SW 1271 (cell line): ENCODE measurements at regions not wholly inside any gene's neighbourhood (a gene's known extent, or its start where the extent isn't known, plus 50 kb on each side); places are given as distances from the start of the nearest gene placed in this dataset.
"Not testable (repeated sequence)": the region's sequence is repeated elsewhere in the genome, so short reads cannot be mapped to it uniquely, and the experiment has no call there.

Experiments used
- DNase-seq, 2 experiments: peaks; one replicate each; lab custom pipeline; 2025; lab: John Stamatoyannopoulos, UW

GRCh38 chr14:104481323-104481722, 98.2 kb upstream of the C14orf180 start:
- DNase-seq: no peak

GRCh38 chr14:104482017-104482416, 97.5 kb upstream of the C14orf180 start:
- DNase-seq: not testable (repeated sequence)

GRCh38 chr14:104486222-104486923, 93.2 kb upstream of the C14orf180 start:
- no peak for DNase-seq

- no peak for DNase-seq
Measured at GRCh38 chr14:104494483-104494882, 85.1 kb upstream of the C14orf180 start.

DNA sequence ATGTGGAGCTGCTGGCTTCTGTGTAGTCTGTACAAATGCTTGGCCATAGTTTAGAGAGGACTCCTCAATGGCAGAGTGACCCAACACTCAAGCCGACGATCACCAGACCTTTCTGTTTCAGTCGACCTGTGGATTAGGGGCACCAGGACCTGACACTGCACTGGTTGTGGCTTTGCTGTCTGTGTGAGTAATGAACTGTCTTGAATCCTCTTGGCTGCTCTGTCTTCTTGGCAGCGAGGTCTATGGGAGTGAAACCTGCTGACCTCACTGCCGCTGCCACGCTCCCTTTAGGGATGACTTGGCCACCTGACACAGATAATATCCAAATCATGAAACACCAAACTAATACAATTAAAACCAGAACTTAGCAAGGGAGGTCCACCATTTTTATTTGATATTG, 83.5 kb upstream of the C14orf180 start:
- no peak for DNase-seq

GRCh38 chr14:104499784-104500760, 79.5 kb upstream of the C14orf180 start:
- DNase-seq: no peak

GRCh38 chr14:104502060-104502459, 77.5 kb upstream of the C14orf180 start:
- DNase-seq: no peak

GRCh38 chr14:104503691-104504090, 75.9 kb upstream of the C14orf180 start:
- no peak for DNase-seq

- no peak for DNase-seq
Measured at GRCh38 chr14:104504172-104504735, 75.3 kb upstream of the C14orf180 start.

- DNase-seq: no peak
Measured at GRCh38 chr14:104505085-104506074, 74.2 kb upstream of the C14orf180 start.

- DNase-seq: no peak
Measured at GRCh38 chr14:104506461-104507253, 72.9 kb upstream of the C14orf180 start.

DNA sequence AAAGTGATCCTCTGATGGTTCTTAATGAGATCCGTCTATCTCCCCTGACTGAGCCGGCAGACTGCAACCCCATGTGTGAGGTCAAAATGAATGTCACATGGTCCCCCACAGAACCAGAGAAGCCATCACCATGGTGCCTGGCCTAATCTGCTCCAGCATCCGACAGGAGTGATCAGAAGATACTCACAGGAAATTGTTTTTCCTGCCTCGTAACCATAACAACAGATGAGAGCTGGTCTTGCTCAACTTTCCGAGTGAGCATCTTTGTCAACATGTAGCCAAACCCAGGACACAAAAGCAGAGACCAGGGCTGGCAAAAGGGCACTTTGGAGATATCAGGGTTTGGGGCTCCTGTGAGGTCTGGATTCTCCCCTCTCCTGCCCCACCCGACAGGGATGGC, 72.1 kb upstream of the C14orf180 start:
- no peak for DNase-seq

GRCh38 chr14:104509673-104510072, 69.9 kb upstream of the C14orf180 start:
- no peak for DNase-seq

DNA sequence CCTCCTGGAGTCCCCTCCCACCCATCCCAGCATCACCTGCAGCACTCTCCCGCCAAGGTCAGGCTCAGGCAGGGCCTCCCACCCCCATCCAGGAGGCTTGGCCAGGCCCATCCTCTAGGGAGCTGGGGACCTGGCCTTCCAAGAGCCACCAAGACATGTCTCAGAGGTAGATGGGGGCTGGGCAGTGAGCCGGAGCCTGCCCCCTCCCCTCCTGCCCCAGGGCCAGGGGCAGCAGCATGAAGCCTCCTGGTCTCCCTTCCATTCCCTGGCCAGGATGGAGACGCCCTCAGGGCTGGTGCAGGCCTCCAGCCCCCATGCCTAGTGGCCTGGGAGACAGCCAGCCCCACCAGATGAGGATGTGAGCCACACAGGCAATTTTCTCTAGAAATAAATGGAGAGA, 69.3 kb upstream of the C14orf180 start:
- DNase-seq: no peak

GRCh38 chr14:104510794-104511611, 68.6 kb upstream of the C14orf180 start:
- no peak for DNase-seq

DNA sequence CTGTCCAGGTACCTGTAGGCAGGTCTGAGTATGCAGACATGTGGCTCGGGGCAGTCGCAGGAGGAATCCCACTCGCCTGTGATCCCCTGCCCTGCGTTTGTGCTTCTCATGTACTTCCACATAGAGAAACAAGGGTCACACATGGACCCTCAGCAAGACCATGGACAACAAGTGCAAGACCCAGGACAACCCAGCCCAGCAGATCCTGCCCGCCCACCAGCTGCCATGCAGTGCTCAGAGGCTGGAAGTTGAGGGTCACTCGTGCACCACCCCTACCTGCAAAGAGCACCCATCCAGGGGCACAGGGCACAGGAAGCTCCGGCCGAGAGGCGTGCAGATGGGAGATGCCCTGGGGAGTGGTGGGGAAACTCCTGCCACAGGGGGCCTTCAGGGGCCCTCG, 67.5 kb upstream of the C14orf180 start:
- DNase-seq: no peak

DNA sequence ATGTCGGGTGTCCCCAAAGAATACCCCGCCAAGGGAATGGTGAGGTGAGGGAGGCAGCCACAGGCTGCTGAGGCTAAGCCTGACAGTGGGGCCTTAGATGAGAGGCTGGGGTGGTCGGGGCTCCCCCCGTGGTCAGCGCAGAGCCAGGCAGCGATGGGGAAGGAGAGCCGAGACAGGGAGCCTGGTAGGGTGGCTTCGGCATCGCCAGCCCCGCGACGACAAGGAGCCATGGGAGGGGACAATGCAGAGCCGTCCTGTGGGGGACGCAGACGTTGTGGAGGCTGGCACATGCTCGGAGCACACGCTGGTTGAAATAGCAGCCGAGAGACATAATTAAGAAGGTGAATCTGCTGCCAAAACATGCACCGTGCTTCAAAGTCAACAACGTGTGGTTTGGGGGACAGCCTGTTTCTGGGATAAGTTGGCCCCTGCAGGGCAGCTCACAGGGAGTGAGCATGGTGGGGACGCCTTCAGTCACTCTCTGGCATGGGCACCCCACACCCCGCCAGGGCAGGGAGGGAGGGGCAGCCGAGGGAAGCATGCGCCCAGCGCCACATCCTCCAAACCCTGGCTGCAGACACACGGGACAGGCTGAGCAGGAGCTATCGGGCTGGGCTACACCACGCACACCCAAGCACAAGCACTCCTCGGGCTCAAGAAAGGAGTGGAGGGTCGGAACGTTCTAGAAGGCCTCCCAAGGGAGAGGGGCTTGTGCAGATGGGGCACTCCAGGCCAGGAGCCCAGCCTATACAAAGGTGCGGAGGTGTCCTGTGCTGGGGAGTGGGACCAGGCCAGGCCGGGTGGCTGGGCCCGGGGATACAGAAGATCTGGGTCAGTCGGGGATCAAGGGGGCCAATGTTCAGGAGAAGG, 66.6 kb upstream of the C14orf180 start:
- DNase-seq: no peak

GRCh38 chr14:104513641-104514046, 65.9 kb upstream of the C14orf180 start:
- DNase-seq: no peak
